Activated CD4-positive, alpha-beta T cell treated with anti-CD3 and anti-CD28 coated beads, Interleukin-2, amount 50 U/mL, for 48 hours (primary cell): ENCODE measurements at regions not wholly inside any gene's neighbourhood (a gene's known extent, or its start where the extent isn't known, plus 50 kb on each side); places are given as distances from the start of the nearest gene placed in this dataset.

Experiments
- DNase-seq, 2 experiments: peaks; one replicate each; pipeline ENCODE4 v3.0.0-alpha.2; 2020

DNA sequence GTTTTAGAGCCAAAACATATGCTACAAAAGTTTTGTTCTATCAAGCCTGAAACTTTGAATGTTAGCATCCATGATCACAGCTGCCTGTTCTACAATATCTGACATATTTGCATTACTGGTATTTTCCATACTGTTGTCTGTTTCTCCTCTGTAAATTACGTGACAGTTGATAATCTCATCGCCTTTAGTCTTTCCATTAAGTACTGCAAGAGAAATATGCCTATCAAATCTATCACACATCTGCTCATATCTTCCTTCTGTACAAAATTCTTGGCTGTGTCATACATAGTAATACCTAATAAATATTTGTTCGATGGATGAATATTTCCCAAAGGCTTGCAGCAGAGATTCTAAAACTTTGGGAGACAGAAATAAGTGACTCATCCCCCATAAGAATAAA is 717.3 kb downstream of the OTOL1 start:
- DNase-seq: no peak

- no peak for DNase-seq
These were observed 721.0 kb downstream of the OTOL1 start for GRCh38 chr3:162217647-162218046.

DNA sequence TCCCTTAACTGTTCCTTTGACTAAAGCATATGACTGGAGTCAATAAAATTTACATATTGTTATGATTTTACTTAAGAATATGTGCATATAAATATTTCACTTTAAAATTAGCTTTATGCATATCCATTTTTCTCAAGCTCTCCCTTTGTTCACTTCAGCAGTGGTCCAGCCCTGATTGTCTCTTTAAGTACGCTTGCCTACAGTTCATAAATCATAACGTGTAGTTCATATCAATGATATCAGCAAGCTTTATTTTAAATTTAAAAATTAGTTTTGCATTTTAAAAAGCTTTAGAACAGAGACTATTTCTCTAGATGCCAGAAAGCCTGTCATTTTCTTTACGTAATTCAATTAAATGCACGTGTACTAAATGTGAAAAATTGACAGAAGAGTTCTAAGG is 721.9 kb downstream of the OTOL1 start:
- no peak for DNase-seq

DNA sequence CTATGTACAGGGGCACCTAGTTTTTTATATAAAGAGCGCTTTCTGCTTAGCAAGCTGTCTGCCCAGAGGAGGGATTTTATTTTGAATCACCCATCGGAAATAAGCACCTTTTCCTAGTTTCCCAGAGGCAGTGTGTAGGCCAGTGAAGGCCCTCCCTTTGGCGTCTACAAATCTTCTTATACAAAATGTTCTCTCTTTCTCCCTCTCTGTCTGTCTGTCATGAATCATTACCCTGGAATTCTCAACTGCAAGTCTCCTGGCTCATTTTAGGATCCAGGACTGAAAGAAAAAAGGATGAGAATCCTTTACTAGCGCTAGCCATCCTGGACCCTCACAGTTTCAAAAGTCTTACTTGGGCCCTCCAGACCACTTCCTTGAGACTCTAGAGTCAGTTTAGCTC is 728.1 kb downstream of the OTOL1 start:
- DNase-seq: no peak

DNA sequence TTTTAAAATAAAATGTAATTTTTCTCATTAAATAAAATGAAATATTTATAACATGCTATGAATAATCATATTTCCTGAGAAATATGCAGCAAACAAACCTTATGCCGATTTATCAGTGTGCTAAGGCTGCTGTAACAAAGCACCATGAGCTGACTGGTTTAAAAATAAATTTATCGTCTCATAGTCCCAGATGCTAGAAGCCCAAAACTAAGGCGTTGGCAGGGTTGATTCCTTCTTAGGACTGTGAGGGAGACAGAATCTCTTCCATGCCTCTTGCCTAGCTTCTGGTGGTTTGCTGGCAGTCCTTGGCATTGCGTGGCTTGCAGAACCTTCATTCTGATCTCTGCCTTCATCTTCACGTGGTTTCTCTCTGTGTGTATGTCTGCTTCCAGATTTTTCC is 740.3 kb downstream of the OTOL1 start:
- no peak for DNase-seq

- no peak for DNase-seq
These were observed 754.2 kb downstream of the OTOL1 start for GRCh38 chr3:162250782-162251181.

- DNase-seq: no peak
These were observed 765.5 kb downstream of the OTOL1 start for GRCh38 chr3:162262129-162262528.

- DNase-seq: no peak
These were observed 767.0 kb downstream of the OTOL1 start for GRCh38 chr3:162263596-162263995.

- no peak for DNase-seq
These were observed 773.2 kb downstream of the OTOL1 start for GRCh38 chr3:162269636-162270458.

DNA sequence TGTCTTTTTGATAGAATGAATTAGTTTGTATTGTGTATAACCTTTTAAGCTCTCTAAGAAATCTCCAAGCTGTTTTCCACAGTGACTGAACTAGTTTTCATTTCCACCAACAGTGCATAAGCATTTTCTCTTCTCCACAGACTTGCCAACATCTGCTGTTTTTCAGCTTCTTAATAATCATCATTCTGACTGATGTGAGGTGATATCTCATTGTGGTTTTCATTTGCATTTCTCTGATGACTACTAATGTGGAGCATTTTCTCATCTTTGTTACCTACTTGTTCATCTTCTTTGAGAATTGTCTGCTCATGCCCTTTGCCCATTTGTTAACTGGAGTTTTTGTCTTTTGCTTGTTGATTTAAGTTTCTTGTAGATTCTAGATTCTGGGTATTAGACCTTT is 777.5 kb downstream of the OTOL1 start:
- DNase-seq: no peak

DNA sequence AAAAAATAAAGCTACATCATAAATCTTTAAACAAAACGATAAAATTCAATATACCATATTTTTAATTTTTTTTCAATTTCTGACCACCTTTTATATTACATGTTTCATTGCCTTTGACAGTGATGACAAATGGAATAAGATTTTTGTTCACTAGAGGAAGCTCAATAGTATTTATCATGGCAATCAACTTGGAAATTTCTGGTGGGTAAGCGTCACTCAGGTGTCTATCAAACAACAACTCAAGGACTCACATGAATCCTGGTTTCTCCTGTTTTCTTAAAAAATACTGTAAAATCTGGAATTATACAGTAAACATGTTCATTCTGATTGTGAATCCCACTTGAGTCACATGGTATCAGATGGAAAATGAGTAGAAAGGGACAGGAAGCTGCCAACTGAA is 782.2 kb downstream of the OTOL1 start:
- DNase-seq: no peak

DNA sequence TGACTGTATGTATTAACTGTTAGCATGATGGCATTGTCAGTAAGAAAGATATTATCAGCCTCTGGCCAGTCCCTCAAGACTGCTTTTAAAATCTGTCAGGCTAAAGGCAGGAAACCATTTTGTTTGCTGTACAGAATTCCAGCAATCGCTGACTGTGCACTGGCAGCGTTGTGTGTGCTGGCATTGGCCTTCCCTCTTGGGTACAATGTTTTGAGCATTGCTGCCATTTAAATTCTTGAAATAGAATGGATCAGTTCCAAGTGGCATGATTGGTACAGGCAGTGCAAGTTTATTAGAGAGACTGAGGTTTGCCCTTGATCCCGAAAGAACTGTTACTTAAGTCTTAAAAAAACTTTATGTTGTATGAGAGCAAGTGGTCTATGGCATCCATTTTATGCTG is 788.7 kb downstream of the OTOL1 start:
- no peak for DNase-seq

- DNase-seq: no peak
These were observed 791.0 kb downstream of the OTOL1 start for GRCh38 chr3:162287600-162287999.

DNA sequence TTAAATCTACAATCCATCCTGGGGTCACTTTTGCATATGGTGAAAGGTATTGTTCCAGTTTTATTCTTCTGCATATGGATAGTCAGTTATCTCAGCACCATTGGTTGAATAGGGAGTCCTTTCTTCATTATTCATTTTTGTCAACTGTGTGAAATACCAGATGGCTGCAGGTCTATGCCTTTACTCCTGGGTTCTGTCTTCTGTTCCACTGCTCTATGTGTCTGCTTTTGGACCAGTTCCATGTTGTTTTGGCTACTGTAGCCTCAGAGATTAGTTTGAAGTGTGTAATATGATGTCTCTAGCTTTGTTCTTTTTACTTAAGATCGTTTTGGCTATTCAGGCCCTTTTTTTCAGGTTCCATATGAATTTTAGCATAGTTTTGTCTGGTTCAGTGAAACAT is 795.8 kb downstream of the OTOL1 start:
- DNase-seq: no peak

- DNase-seq: no peak
These were observed 798.8 kb downstream of the OTOL1 start for GRCh38 chr3:162295323-162295983.

GRCh38 chr3:162302983-162303624 is 806.5 kb downstream of the OTOL1 start:
- no peak for DNase-seq

DNA sequence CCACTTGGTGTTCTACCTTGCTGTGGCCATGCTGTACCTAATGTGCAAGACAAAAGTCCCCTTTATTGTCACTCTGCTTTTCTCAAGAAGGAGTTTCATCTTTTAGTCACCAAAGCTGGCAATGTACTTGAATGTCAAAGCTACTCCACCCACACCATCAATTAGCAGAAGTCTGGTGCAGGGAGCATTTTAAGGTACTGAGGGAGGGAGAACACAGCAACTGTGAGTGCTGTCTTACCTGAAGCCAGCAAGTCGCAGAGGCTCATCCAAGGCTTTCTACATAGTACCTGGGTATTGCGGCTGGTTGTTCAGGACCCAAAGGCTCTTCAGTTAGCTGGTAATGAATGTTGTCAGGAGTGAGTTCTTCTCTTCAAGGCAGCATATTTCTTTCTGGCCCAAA is 820.4 kb downstream of the OTOL1 start:
- no peak for DNase-seq

- DNase-seq: no peak
These were observed 832.0 kb downstream of the OTOL1 start for GRCh38 chr3:162328649-162329048.

GRCh38 chr3:162329514-162329913 is 832.9 kb downstream of the OTOL1 start:
- DNase-seq: no peak

- DNase-seq: no peak
These were observed 835.7 kb downstream of the OTOL1 start for GRCh38 chr3:162332344-162332743.

GRCh38 chr3:162334537-162334936 is 837.9 kb downstream of the OTOL1 start:
- no peak for DNase-seq

GRCh38 chr3:162337630-162338029 is 841.0 kb downstream of the OTOL1 start:
- DNase-seq: no peak

- no peak for DNase-seq
These were observed 841.9 kb downstream of the OTOL1 start for GRCh38 chr3:162338514-162338913.

GRCh38 chr3:162348912-162349311 is 852.3 kb downstream of the OTOL1 start:
- no peak for DNase-seq
